ELF-1 (cell line): ENCODE measurements at regions not wholly inside any gene's neighbourhood (a gene's known extent, or its start where the extent isn't known, plus 50 kb on each side); places are given as distances from the start of the nearest gene placed in this dataset.

Experiments
- DNase-seq: peaks from one replicate; pipeline ENCODE4 v3.0.0-alpha.2; 2016; ENCODE audit warnings: low read depth, low spot score

- no peak for DNase-seq
Observed at GRCh38 chr18:45266023-45266422, 349.3 kb upstream of the SLC14A2 start.

- no peak for DNase-seq
Observed at GRCh38 chr18:45267622-45268021, 347.7 kb upstream of the SLC14A2 start.

GRCh38 chr18:45268583-45268982, 346.7 kb upstream of the SLC14A2 start:
- no peak for DNase-seq

GRCh38 chr18:45270289-45270771, 344.9 kb upstream of the SLC14A2 start:
- no peak for DNase-seq

- DNase-seq = no peak
Observed at GRCh38 chr18:45274026-45274425, 341.2 kb upstream of the SLC14A2 start.

- no peak for DNase-seq
Observed at GRCh38 chr18:45275367-45276113, 339.7 kb upstream of the SLC14A2 start.

GRCh38 chr18:45276878-45277277, 338.4 kb upstream of the SLC14A2 start:
- no peak for DNase-seq

GRCh38 chr18:45277908-45278307, 337.4 kb upstream of the SLC14A2 start:
- DNase-seq = no peak

- DNase-seq = no peak
Observed at GRCh38 chr18:45280481-45281276, 334.6 kb upstream of the SLC14A2 start.

- DNase-seq = peak; percentile 6
Observed at GRCh38 chr18:45282101-45282812, 333.0 kb upstream of the SLC14A2 start.

- DNase-seq = peak; percentile 5
Observed at GRCh38 chr18:45284174-45284573, 331.1 kb upstream of the SLC14A2 start.

GRCh38 chr18:45284851-45285250, 330.4 kb upstream of the SLC14A2 start:
- DNase-seq = no peak

- DNase-seq = no peak
Observed at GRCh38 chr18:45285251-45285650, 330.0 kb upstream of the SLC14A2 start.

GRCh38 chr18:45286431-45286830, 328.8 kb upstream of the SLC14A2 start:
- no peak for DNase-seq

- no peak for DNase-seq
Observed at GRCh38 chr18:45287531-45287930, 327.7 kb upstream of the SLC14A2 start.

GRCh38 chr18:45290364-45290763, 324.9 kb upstream of the SLC14A2 start:
- DNase-seq = no peak

- no peak for DNase-seq
Observed at GRCh38 chr18:45291621-45292615, 323.4 kb upstream of the SLC14A2 start.

- no peak for DNase-seq
Observed at GRCh38 chr18:45295388-45295787, 319.9 kb upstream of the SLC14A2 start.

- no peak for DNase-seq
Observed at GRCh38 chr18:45298986-45299385, 316.3 kb upstream of the SLC14A2 start.

- no peak for DNase-seq
Observed at GRCh38 chr18:45303026-45303425, 312.2 kb upstream of the SLC14A2 start.

GRCh38 chr18:45304558-45304957, 310.7 kb upstream of the SLC14A2 start:
- no peak for DNase-seq
